Right lung (tissue), 2 donors: ENCODE measurements at regions not wholly inside any gene's neighbourhood (a gene's known extent, or its start where the extent isn't known, plus 50 kb on each side); places are given as distances from the start of the nearest gene placed in this dataset.

Experiments
- DNase-seq, 2 donors: peaks; one replicate each; pipeline ENCODE4 v3.0.0-alpha.2; 2013

GRCh38 chr11:116445108-116446047 is 327.4 kb downstream of the BUD13 start:
- no peak for DNase-seq

DNA sequence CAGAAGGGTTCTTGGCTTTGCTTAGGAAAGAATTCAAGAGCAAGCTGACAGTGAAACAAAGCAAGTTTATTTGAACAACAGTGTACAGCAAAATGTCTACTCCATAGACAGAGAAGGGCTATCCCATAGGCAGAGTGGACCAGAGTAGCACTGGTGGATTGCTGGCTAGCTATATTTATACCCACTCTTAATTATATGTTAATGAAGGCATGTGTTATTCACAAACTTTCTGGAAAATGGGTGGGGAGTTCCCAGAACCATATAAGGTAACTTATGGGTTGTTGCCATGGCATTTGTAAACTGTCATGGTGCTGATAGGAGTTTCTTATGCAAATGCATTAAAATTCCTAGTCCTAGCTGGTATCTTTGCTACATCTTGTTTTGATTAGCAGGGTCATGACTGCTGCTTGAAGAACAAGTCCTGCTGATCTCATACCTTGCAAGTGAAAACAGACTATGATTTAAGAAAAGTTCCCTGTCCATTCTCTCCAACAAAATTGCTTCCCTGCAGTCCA is 330.5 kb downstream of the BUD13 start:
- DNase-seq: no peak

- no peak for DNase-seq
These were observed 333.5 kb downstream of the BUD13 start for GRCh38 chr11:116439361-116439677.

DNA sequence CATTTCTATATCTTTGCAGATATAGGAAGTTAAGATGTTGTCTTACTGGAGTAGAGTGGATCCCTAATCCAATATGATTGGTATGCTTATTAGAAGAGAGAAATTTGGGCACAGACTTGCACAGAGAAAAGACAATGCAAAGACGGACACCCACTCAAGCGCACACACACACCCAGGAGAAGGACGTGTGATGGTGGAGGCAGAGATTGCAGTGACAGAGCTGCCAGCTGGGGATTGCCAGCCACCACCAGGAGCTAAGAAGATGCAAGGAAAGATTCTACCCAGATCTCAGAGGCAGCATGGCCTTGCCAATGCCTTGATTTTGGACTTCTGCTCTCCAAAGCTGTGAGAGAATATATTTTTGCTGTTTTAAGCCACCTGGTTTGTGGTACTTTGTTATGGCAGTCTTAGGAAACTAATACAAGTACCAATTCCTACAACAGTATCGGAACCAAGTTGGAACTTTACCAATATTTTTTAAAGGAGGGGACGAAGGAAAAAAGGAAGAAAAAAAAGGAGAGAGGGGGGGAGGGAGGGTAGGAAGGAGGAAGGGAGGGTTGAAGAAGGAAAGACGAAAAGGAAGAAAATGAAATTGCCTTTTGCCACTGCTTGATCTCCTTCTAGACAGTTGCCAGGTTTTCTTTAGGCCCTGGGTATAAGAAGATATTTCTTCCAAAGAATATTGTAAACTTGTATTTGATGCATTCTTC is 334.0 kb downstream of the BUD13 start:
- DNase-seq: no peak

GRCh38 chr11:116434986-116435385 is 337.8 kb downstream of the BUD13 start:
- DNase-seq: no peak

DNA sequence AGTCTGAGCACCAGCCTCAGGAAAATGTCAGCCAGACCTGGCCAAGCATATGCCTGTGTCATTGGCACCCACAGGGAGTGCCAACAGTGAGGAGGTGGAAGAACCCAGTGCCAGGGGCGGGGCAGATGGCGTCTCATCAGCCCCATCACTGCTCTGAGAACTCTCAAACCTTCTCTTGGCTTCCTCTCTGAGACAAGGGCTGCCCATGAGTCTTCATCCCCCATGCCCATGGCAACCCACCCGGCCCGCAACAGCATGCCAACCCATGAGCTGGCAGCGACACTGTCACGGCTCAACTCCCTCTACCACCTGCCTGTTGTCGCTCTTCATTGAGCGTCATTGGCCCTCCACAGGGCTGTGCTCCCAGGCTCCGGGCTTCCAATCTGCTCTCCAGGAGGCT is 340.5 kb downstream of the BUD13 start:
- no peak for DNase-seq

GRCh38 chr11:116431842-116432241 is 340.9 kb downstream of the BUD13 start:
- no peak for DNase-seq

DNA sequence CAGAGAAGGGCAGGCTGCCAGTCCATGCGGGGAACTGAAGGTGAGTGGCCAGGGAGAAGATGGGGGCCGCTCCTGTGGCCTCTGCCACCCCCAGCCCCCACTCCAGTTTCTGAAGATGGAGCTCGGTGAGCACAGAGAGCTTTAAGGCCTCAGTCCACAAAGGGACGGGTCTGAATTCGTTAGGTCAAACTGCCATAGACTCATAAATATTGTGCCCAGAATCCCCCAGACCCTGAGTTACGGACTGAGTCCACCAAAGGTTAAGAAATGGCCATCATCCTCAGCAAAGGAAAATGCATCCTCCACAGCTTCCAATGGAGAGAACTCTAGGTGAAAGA is 344.2 kb downstream of the BUD13 start:
- no peak for DNase-seq

- DNase-seq: peak; percentile 27 to 28
These were observed 344.7 kb downstream of the BUD13 start for GRCh38 chr11:116427903-116428637.

DNA sequence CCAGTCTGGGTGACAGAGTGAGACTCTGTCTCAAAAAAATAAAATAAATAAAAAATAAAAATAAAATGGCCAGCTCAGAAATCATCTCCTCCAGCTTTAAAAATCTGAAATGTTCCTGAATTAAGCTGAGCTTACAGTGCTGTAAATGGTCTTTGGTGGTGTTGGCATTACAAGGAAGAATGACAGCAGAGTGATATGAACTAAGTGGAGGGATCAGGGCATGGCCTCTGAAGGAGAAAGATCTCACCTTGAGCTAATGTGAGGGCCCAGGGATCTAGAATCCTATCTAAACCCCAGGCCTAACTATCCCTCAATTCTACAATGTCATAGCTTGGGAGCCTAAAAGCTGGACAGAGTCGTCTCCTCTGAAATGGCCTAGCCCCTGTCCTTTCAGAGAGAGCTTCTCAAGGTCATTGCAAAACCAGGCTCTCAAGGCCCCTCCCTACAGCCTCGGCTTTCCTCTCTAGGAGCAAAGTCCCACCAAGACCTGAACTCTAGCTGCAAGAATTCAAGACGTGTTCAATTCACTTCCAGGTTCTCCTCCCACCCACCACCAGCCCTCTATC is 345.4 kb downstream of the BUD13 start:
- DNase-seq: no peak

- no peak for DNase-seq
These were observed 346.0 kb downstream of the BUD13 start for GRCh38 chr11:116426761-116427160.

- DNase-seq: no peak
These were observed 348.0 kb downstream of the BUD13 start for GRCh38 chr11:116424615-116425261.

- no peak for DNase-seq
These were observed 349.7 kb downstream of the BUD13 start for GRCh38 chr11:116422956-116423600.

- DNase-seq: no peak
These were observed 350.2 kb downstream of the BUD13 start for GRCh38 chr11:116422556-116422955.

DNA sequence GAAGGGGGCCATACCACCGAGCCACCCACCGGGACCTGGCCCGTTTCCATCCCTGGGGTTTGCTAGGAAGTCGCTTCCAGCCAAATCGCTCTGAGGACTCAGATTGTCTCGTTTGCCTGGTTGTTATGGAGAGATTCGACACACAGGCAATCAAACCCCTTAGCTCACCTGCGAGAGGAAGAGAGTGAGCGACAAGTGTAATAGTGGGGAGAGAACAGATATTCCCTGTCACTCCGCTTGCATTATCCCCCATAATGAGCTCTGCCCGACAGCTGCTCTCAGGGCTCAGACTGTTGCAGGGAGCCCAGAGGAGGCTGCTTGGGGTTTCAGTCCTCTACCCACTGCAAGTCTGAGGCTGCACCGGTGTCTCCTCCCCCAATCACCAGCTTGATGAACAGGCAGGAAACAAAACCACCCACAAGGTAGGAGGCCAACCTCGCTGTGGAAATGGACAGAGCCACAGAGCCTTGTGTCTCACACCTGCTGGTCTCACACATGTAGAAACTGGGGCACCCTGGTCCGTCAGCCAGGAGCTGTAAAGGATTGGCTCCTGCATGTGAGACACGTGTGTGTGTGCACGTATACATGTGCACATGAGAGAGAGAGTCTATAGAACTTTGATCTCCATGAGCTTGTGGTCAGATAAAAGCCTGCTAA is 351.1 kb downstream of the BUD13 start:
- DNase-seq: no peak

DNA sequence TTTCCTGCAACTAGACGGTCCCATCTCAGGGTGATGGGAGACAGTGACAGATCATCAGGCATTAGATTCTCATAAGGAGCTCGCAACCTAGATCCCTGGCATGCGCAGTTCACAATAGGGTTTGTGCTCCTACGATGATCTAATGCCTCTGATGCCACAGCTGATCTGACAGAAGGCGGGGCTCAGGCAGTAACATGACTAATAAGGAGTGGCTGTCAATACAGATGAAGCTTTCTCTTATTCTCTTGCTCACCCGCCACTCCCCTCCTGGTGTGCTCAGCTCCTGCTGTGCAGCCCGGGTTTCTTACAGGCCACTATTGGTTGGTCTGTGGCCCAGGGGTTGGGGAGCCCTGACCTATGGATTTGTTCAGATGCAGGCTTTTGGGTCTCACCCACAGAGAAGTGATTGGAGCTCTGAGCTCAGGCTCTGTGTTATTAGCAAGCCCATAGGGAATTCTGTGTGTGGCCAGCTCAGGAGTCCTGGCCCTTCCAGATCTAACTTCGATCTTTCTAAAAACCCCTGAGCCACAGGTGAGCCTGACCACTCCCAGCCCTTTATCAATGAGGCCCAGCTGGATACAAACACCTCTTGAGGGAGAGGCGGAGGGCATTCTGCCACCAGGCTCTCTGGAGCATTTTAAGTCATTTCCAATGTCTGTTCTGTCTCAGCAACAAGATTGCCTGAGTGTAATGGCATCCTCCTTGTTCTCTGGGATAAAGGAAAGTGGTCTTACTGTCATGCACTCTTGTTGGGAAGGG is 351.8 kb downstream of the BUD13 start:
- DNase-seq: no peak

- no peak for DNase-seq
These were observed 352.8 kb downstream of the BUD13 start for GRCh38 chr11:116420030-116420429.

DNA sequence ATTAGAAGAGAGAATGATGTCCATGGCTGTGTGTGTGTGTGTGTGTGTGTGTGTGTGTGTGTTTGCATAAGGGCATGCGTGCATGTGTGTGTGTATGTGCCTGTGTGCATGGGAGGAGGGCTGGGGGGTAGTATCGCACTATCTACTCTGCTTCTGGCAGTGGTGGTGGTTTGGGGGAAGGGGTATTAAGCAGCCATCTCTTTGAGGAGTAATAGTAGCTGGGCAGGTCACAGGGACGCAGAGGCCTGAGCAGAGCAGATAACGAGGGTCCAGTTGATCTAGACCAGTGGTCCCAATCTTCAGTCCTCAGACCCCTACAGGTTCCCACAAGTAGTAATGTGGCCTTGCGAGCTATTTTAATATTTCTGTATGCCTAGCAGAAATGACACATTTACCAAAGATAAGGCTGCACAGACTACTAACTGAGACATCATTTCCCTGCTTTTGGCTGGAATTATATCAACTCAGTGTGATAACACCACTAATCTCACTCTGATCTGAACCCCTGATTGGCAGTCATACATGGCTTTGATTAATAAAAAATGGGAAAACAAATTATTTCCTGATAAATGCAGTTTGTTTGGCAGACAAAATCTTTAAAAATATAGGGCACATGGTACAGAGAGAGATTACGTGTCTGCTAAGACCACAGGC is 354.3 kb downstream of the BUD13 start:
- no peak for DNase-seq

DNA sequence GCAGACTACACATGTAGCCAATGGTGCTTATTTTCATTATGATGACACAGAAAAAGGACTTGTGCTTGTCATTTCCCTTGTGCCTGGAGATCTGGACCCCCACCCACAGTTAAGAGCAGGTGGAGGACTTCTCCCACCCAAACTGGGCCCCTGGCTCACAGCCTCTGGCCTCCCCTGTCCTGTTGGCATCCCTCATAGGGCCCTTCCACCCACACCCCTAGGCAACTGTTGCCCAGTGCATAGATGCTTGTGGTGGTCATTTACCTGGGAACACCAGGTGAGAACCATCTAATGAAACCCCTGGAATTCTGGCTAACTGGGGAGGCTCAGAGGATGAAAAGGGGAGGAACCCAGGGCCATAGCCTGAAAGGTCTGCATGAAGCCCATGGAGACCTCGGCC is 355.9 kb downstream of the BUD13 start:
- no peak for DNase-seq
